HepG2 (cell line): ENCODE measurements at regions not wholly inside any gene's neighbourhood (a gene's known extent, or its start where the extent isn't known, plus 50 kb on each side); places are given as distances from the start of the nearest gene placed in this dataset.

Experiments used
- ATAC-seq: fragments of 200-7000 bp; cut with Tn5 transposase; 3 replicates; pipeline ENCODE4 v1.9.1; 2020; ENCODE audit warnings: mild to moderate bottlenecking, moderate library complexity
- BruUV-seq: library from RNA; stranded (reverse); fragments of 400-500 nt; replicated peaks from 2 replicates; lab custom pipeline; 2021; lab: Mats Ljungman, UMichigan
- CTCF ChIA-PET: fragments of 300-600 bp; formaldehyde crosslinking; extraction: SDS; loops from one replicate; lab custom pipeline; 2021; ENCODE audit warnings: low total read pairs, inconsistent platforms, low intra/inter-chr PET ratio; lab: Yijun Ruan, JAX
- POLR2A ChIA-PET: fragments of 350-600 bp; sonication (Branson Sonifier 250); formaldehyde crosslinking; loops from one replicate; lab custom pipeline; 2020; ENCODE audit warnings: antibody characterized with exemption, inconsistent platforms; lab: Yijun Ruan, JAX
- DNase-seq: peaks from one replicate; pipeline ENCODE4 v3.0.0-alpha.2; 2015; ENCODE audit warnings: low spot score
- FAIRE-seq: peaks from 3 replicates; lab custom pipeline; 2011; peaks lifted over from hg19 to GRCh38; lab: Jason Lieb, UNC
- H2AFZ ChIP-seq: one replicate; pipeline ENCODE4 v1.6.1; 2011; ENCODE audit warnings: low read length, inconsistent platforms
- H3K27ac ChIP-seq: fragments of 300-600 bp; 3 replicates; pipeline ENCODE4 v1.8.0; 2011; ENCODE audit warnings: mixed run types, mild to moderate bottlenecking, mixed read lengths, low read length, inconsistent platforms; ENCODE audit not compliant: insufficient read depth; ENCODE audit errors: extremely low read length
- H3K27me3 ChIP-seq, 2 experiments: fragments of 200-600 bp in 1 of 2; 2 replicates in 1 of 2; 3 replicates in 1 of 2; pipeline versions ENCODE4 v1.6.0 to v1.8.0; 2011; ENCODE audit warnings: low read length in 2 of 2, mild to moderate bottlenecking in 2 of 2, moderate library complexity in 2 of 2, inconsistent platforms in 1 of 2; ENCODE audit not compliant: insufficient read depth in 2 of 2, control insufficient read depth in 1 of 2
- H3K36me3 ChIP-seq, 2 experiments: fragments of 200-600 bp in 1 of 2; replicated peaks in 1 of 2; 2 replicates in 1 of 2; 3 replicates in 1 of 2; pipeline versions ENCODE4 v1.5.1 to v1.8.0; 2011; ENCODE audit warnings: low read length in 2 of 2, inconsistent platforms in 1 of 2; ENCODE audit not compliant: insufficient read depth in 2 of 2, control insufficient read depth in 1 of 2
- H3K4me1 ChIP-seq: 2 replicates; pipeline ENCODE4 v1.5.1; 2012; ENCODE audit warnings: low read length, inconsistent platforms; ENCODE audit not compliant: insufficient read depth
- H3K4me2 ChIP-seq: 2 replicates; pipeline ENCODE4 v1.6.0; 2011; ENCODE audit warnings: low read depth, low read length, inconsistent platforms
- H3K4me3 ChIP-seq, 3 experiments: fragments of 200-600 bp in 1 of 3; sonication (generic), shearing (Covaris generic) in 1 of 3; replicated peaks in 1 of 3; 2 replicates each; pipeline ENCODE4 v1.5.1; 2011 to 2016; ENCODE audit warnings: low read length in 3 of 3, inconsistent platforms in 2 of 3, low read depth in 2 of 3, mild to moderate bottlenecking in 2 of 3, control low read depth in 1 of 3, mixed read lengths in 1 of 3; ENCODE audit not compliant: insufficient read depth in 1 of 3
- H3K79me2 ChIP-seq: one replicate; pipeline ENCODE4 v1.6.1; 2011; ENCODE audit warnings: low read length, inconsistent platforms; ENCODE audit not compliant: insufficient read depth
- H3K9ac ChIP-seq: 2 replicates; pipeline ENCODE4 v1.6.0; 2011; ENCODE audit warnings: mild to moderate bottlenecking, low read depth, low read length, inconsistent platforms; ENCODE audit not compliant: insufficient read depth
- H3K9me3 ChIP-seq: 2 replicates; pipeline ENCODE4 v1.5.1; 2012; ENCODE audit warnings: mild to moderate bottlenecking, low read length
- H4K20me1 ChIP-seq: 2 replicates; pipeline ENCODE4 v1.6.0; 2011; ENCODE audit warnings: inconsistent platforms, mild to moderate bottlenecking, low read length, moderate library complexity; ENCODE audit not compliant: insufficient read depth
- BRD4 ChIP-seq: sonication (generic); formaldehyde crosslinking; IDR thresholded peaks from 2 replicates; pipeline ENCODE4 v1.4.0; 2020; ENCODE audit warnings: missing genetic modification reagents
- CEBPB ChIP-seq: IDR thresholded peaks from 2 replicates; pipeline ENCODE4 v1.6.1; 2011; ENCODE audit warnings: low read depth, low read length, improper control_type of control experiment, borderline replicate concordance
- HINFP ChIP-seq: sonication (generic); formaldehyde crosslinking; IDR thresholded peaks from 2 replicates; pipeline ENCODE4 v1.4.0; 2020; ENCODE audit warnings: low read depth, mild to moderate bottlenecking, missing genetic modification reagents
- HNRNPL ChIP-seq: fragments of 200-400 bp; formaldehyde crosslinking; IDR thresholded peaks from 2 replicates; pipeline ENCODE4 v1.6.1; 2017; ENCODE audit warnings: mild to moderate bottlenecking, low read depth, low read length
- MXI1 ChIP-seq: IDR thresholded peaks from 3 replicates; pipeline ENCODE4 v1.6.1; 2012; ENCODE audit warnings: low read depth, low read length, inconsistent platforms, borderline replicate concordance
- NKX3-1 ChIP-seq: sonication (generic); formaldehyde crosslinking; IDR thresholded peaks from 2 replicates; pipeline ENCODE4 v1.5.0; 2020; ENCODE audit warnings: missing genetic modification reagents
- PHF21A ChIP-seq: sonication (generic); formaldehyde crosslinking; IDR thresholded peaks from 2 replicates; pipeline ENCODE4 v1.5.0; 2020; ENCODE audit warnings: mild to moderate bottlenecking, missing genetic modification reagents
- TAF15 ChIP-seq: fragments of 200-400 bp; formaldehyde crosslinking; IDR thresholded peaks from one replicate; pipeline ENCODE4 v1.6.1; 2018; ENCODE audit warnings: mild to moderate bottlenecking, low read depth, low read length; ENCODE audit not compliant: poor library complexity, severe bottlenecking
- ZBTB7A ChIP-seq: sonication (generic); formaldehyde crosslinking; IDR thresholded peaks from 2 replicates; pipeline ENCODE4 v1.8.0; 2022; ENCODE audit warnings: mild to moderate bottlenecking, missing genetic modification reagents
- ZNF251 ChIP-seq: sonication (generic); formaldehyde crosslinking; IDR thresholded peaks from 2 replicates; pipeline ENCODE4 v1.9.0; 2021; ENCODE audit warnings: mild to moderate bottlenecking, missing genetic modification reagents
- ZNF431 ChIP-seq: sonication (generic); formaldehyde crosslinking; IDR thresholded peaks from 2 replicates; pipeline ENCODE4 v1.9.0; 2022; ENCODE audit warnings: missing genetic modification reagents, low read depth, mild to moderate bottlenecking, borderline replicate concordance
- ZNF609 ChIP-seq: sonication (generic); formaldehyde crosslinking; IDR thresholded peaks from 2 replicates; pipeline ENCODE4 v1.4.0; 2020; ENCODE audit warnings: mild to moderate bottlenecking, missing genetic modification reagents, borderline replicate concordance
- ZNF672 ChIP-seq: sonication (generic); formaldehyde crosslinking; IDR thresholded peaks from 2 replicates; pipeline ENCODE4 v1.8.1; 2022; ENCODE audit warnings: missing genetic modification reagents
- ZNF749 ChIP-seq: sonication (generic); formaldehyde crosslinking; IDR thresholded peaks from 2 replicates; pipeline ENCODE4 v1.8.0; 2022; ENCODE audit warnings: mild to moderate bottlenecking, missing genetic modification reagents, moderate library complexity, borderline replicate concordance
- ZSCAN12 ChIP-seq: sonication (generic); formaldehyde crosslinking; IDR thresholded peaks from 2 replicates; pipeline ENCODE4 v1.9.0; 2021; ENCODE audit warnings: mild to moderate bottlenecking, missing genetic modification reagents
- WGBS: methylation state at CpG from one replicate; pipeline ENCODE4 v1.1.6; 2017; ENCODE audit warnings: low lambda C conversion rate; 5-methylcytosine and 5-hydroxymethylcytosine counted together
- in situ Hi-C: cut with HindIII; loops from 2 replicates; pipeline ENCODE4 v1.10.0; 2017; ENCODE audit warnings: low pct_unique_long_range_greater_than_20kb; ENCODE audit not compliant: extremely low pct_ligation_motif_present
- intact Hi-C: fragments of 100-400 bp; cut with micrococcal nuclease; formaldehyde crosslinking; loops from one replicate; pipeline ENCODE4 v1.10.0; 2022; ENCODE audit not compliant: unreplicated experiment

GRCh38 chr3:21169948-21170347 lies 581.1 kb downstream of the ZNF385D start:
- ATAC-seq (no peak), DNase-seq (no peak), FAIRE-seq (no peak)
- Histone ChIP-seq H3K36me3 (no peaks in the 10 kb centered on the region), H3K27me3 (no peaks in the 10 kb centered on the region), H3K4me3 (no peak overlapping the region), H3K4me2 (no peak overlapping the region), H3K4me1 (no peaks in the 10 kb centered on the region), H3K79me2 (no peaks in the 10 kb centered on the region), H4K20me1 (no peaks in the 10 kb centered on the region), H3K27ac (no peak overlapping the region), H3K9ac (no peak overlapping the region), H2AFZ (no peak overlapping the region), H3K9me3 (peaks cover 89% of the 10 kb centered on the region)
- intact Hi-C loops (no loop called here), in situ Hi-C loops (no loop called here)
- POLR2A ChIA-PET = no interaction called here
- CTCF ChIA-PET = no interaction called here
- TF ChIP-seq PHF21A (CRISPR knock-in tag) (no peak), ZSCAN12 (no peak), NKX3-1 (CRISPR knock-in tag) (no peak), ZNF672 (CRISPR knock-in tag) (no peak), HNRNPL (no peak), BRD4 (CRISPR knock-in tag) (no peak), ZBTB7A (CRISPR knock-in tag) (no peak)
- WGBS = 4% methylated on average over 3 of the region's 3 CpGs
- no TSS peak for BruUV-seq

- Histone ChIP-seq H3K36me3 (no peaks in the 10 kb centered on the region), H3K9ac (no peak overlapping the region), H3K9me3 (peaks cover 87% of the 10 kb centered on the region), H3K27me3 (no peaks in the 10 kb centered on the region), H3K4me3 (no peak overlapping the region), H3K27ac (no peak overlapping the region), H3K4me1 (no peaks in the 10 kb centered on the region), H4K20me1 (no peaks in the 10 kb centered on the region), H2AFZ (no peak overlapping the region), H3K4me2 (no peak overlapping the region), H3K79me2 (no peaks in the 10 kb centered on the region)
- FAIRE-seq (no peak), DNase-seq (no peak), ATAC-seq (no peak)
- POLR2A ChIA-PET = no interaction called here
- in situ Hi-C loops = no loop called here
- 3% methylated on average over 2 of the region's 2 CpGs for WGBS
- CTCF ChIA-PET = no interaction called here
- no TSS peak for BruUV-seq
- intact Hi-C loops = no loop called here
- TF ChIP-seq CEBPB (no peak), ZNF609 (CRISPR knock-in tag) (no peak), ZNF251 (no peak), ZNF431 (CRISPR knock-in tag) (no peak), ZNF749 (CRISPR knock-in tag) (no peak), TAF15 (no peak), HINFP (CRISPR knock-in tag) (no peak), MXI1 (no peak)
Observed at GRCh38 chr3:21168471-21168870, 582.5 kb downstream of the ZNF385D start.
